ENCODE measurements at regions not wholly inside any gene's neighbourhood (a gene's known extent, or its start where the extent isn't known, plus 50 kb on each side); places are given as distances from the start of the nearest gene placed in this dataset.

DNA sequence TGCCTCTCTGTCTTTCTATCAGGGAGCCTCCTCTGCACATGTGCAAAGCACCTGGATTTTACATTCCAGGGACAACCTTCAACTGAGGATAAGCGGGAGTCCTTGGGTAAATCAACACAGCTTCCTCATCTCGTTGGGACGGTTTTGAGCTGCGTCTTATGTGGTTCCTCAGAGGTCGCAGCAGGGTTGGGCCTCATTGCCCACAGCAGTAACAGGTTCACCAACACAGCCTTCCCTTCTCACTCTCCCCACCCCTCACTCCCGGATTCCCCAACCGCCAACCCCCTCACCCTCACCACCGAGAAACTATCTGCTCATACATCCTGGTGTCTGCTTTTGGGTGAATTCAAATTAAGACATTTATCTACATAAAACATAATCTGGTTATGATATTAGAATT lies 155.8 kb upstream of the GGTLC1 start:
- Histone ChIP-seq H3K4me1 (no peaks in the 10 kb centered on the region), H3K27ac (no peak overlapping the region), H3K27me3 (no peaks in the 10 kb centered on the region), H3K9me3 (no peaks in the 10 kb centered on the region), H3K36me3 (no peaks in the 10 kb centered on the region), H3K4me3 (no peak overlapping the region)
- DNase-seq (no peak), ATAC-seq (no peak), FAIRE-seq (no peak)
- WGBS, 2 donors, result 77 to 87% methylated on average over 8 of the region's 8 CpGs
- TF ChIP-seq, protein P1, sequence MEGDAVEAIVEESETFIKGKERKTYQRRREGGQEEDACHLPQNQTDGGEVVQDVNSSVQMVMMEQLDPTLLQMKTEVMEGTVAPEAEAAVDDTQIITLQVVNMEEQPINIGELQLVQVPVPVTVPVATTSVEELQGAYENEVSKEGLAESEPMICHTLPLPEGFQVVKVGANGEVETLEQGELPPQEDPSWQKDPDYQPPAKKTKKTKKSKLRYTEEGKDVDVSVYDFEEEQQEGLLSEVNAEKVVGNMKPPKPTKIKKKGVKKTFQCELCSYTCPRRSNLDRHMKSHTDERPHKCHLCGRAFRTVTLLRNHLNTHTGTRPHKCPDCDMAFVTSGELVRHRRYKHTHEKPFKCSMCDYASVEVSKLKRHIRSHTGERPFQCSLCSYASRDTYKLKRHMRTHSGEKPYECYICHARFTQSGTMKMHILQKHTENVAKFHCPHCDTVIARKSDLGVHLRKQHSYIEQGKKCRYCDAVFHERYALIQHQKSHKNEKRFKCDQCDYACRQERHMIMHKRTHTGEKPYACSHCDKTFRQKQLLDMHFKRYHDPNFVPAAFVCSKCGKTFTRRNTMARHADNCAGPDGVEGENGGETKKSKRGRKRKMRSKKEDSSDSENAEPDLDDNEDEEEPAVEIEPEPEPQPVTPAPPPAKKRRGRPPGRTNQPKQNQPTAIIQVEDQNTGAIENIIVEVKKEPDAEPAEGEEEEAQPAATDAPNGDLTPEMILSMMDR (IDR thresholded peaks at IDR 0.05), result no peak
- intact Hi-C loops (cut with DNase I), result no loop called here

DNA sequence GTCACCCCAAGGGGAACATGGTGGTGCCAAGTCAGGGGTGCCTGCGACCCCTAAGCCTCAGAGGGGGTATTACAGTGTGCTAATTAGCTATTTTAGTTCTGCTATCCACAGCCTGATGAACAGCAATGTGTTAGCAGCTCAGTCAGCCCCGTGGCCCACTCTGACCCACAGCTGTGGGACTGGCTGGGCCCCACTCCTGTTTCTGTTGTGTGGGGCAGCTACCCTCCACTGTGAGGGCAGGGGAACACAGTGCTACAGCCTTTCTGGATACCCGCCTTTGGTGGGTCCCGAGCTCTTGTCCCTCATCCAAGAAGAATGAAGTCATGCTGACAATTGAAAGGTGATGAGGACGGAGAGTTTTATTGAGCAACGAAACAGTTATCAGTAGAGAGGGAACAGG lies 152.5 kb upstream of the GGTLC1 start:
- 68 to 76% methylated on average over 6 of the region's 6 CpGs for WGBS, 2 donors
- Histone ChIP-seq H3K4me1 (no peaks in the 10 kb centered on the region), H3K27ac (no peak overlapping the region), H3K27me3 (no peaks in the 10 kb centered on the region), H3K9me3 (no peaks in the 10 kb centered on the region), H3K36me3 (no peaks in the 10 kb centered on the region), H3K4me3 (no peak overlapping the region)
- FAIRE-seq (no peak), ATAC-seq (no peak), DNase-seq (no peak)
- intact Hi-C loops (cut with DNase I), result no loop called here
- TF ChIP-seq, protein P1 (IDR thresholded peaks at IDR 0.05), result no peak

DNA sequence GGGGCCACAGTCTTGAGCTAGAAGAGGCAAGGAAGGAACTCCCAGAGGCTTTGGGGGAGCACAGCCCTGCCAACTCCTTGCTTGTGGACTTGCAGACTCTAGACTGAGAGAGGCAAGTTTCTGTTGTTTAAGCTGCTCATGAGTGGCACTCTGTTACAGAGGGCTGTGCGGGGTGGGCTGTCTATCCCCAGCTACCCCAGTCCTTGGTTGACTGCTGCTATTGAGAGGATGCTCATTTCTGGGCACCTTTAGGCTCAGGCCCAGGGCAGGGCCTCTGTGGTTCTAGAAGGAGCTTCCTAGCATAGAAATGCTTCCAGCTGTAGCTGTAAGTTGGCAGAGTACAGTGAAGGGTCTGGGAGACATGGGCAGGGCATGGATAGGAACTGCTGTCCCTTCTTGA lies 151.3 kb upstream of the GGTLC1 start:
- H3K4me3 ChIP-seq, result no peak overlapping the region
- FAIRE-seq, result no peak
- TF ChIP-seq, protein P1 (IDR thresholded peaks at IDR 0.05), result no peak
- H3K27me3 ChIP-seq, result no peaks in the 10 kb centered on the region
- H3K27ac ChIP-seq, result no peak overlapping the region
- 67 to 88% methylated on average over 1 of the region's 1 CpG for WGBS, 2 donors
- no peaks in the 10 kb centered on the region for H3K36me3 ChIP-seq
- no peaks in the 10 kb centered on the region for H3K9me3 ChIP-seq
- no peaks in the 10 kb centered on the region for H3K4me1 ChIP-seq
- intact Hi-C loops (cut with DNase I), result no loop called here
- no peak for ATAC-seq
- no peak for DNase-seq

DNA sequence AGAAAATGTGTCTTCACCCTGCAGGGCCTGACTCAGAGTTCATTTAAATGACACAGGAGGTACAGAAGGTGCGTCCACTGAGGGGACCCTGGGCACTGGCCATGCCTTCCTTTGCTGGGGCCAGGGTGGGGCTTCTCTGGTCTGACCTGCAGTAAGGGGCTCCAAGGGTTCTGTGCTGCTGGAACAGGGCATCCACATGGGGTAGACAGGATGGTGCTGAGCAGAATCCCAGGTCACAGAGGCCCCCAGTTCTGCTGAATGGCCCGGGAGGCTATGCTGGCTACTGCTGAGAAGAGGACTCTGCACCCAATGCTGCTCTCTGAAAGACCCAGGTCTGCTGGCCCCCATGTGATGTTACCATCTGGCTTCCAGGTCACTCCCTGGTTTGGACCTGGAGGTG lies 150.4 kb upstream of the GGTLC1 start:
- TF ChIP-seq, protein P1 (IDR thresholded peaks at IDR 0.05), result no peak
- DNase-seq (no peak), ATAC-seq (no peak), FAIRE-seq (no peak)
- intact Hi-C loops (cut with DNase I), result no loop called here
- WGBS, 2 donors, result 78% methylated on average over 2 of the region's 2 CpGs
- H3K4me3 ChIP-seq, result no peak overlapping the region
- no peaks in the 10 kb centered on the region for H3K9me3 ChIP-seq
- no peaks in the 10 kb centered on the region for H3K36me3 ChIP-seq
- H3K4me1 ChIP-seq, result no peaks in the 10 kb centered on the region
- H3K27me3 ChIP-seq, result no peaks in the 10 kb centered on the region
- H3K27ac ChIP-seq, result no peak overlapping the region

- 59 to 71% methylated on average over 5 of the region's 5 CpGs for WGBS, 2 donors
- Histone ChIP-seq H3K27ac (no peak overlapping the region), H3K9me3 (no peaks in the 10 kb centered on the region), H3K27me3 (no peaks in the 10 kb centered on the region), H3K4me1 (no peaks in the 10 kb centered on the region), H3K36me3 (no peaks in the 10 kb centered on the region), H3K4me3 (no peak overlapping the region)
- DNase-seq, result no peak
- ATAC-seq, result no peak
- FAIRE-seq, result no peak
- intact Hi-C loops (cut with DNase I), result no loop called here
- TF ChIP-seq, protein P1 (IDR thresholded peaks at IDR 0.05), result no peak
These were observed 149.7 kb upstream of the GGTLC1 start for GRCh38 chr20:24138196-24138857.
